HUDEP-2 (cell line): ENCODE measurements at regions not wholly inside any gene's neighbourhood (a gene's known extent, or its start where the extent isn't known, plus 50 kb on each side); places are given as distances from the start of the nearest gene placed in this dataset.
"Not testable (repeated sequence)": the region's sequence is repeated elsewhere in the genome, so short reads cannot be mapped to it uniquely, and the experiment has no call there.

Source experiments
- DNase-seq, 76 experiments: peaks; one replicate each; lab custom pipeline; 2025; ENCODE audit not compliant: unreplicated experiment in 76 of 76; lab: John Stamatoyannopoulos, UW

- no peak for DNase-seq
Measured at GRCh38 chr9:78707080-78707479, 410.2 kb downstream of the PSAT1 start.

- DNase-seq = no peak
Measured at GRCh38 chr9:78707481-78707991, 410.6 kb downstream of the PSAT1 start.

- no peak for DNase-seq
Measured at GRCh38 chr9:78712903-78713613, 416.1 kb downstream of the PSAT1 start.

GRCh38 chr9:78713614-78714405 is 416.9 kb downstream of the PSAT1 start:
- DNase-seq = no peak

- DNase-seq = no peak
Measured at GRCh38 chr9:78714576-78714975, 417.7 kb downstream of the PSAT1 start.

GRCh38 chr9:78719029-78719428 is 422.1 kb downstream of the PSAT1 start:
- DNase-seq = not testable (repeated sequence)

- no peak for DNase-seq
Measured at GRCh38 chr9:78724896-78725295, 428.0 kb downstream of the PSAT1 start.

GRCh38 chr9:78725503-78725902 is 428.6 kb downstream of the PSAT1 start:
- DNase-seq = no peak

- no peak for DNase-seq
Measured at GRCh38 chr9:78745331-78745730, 448.4 kb downstream of the PSAT1 start.

- DNase-seq = no peak
Measured at GRCh38 chr9:78746010-78746409, 449.1 kb downstream of the PSAT1 start.

- DNase-seq = no peak
Measured at GRCh38 chr9:78753039-78753438, 456.1 kb downstream of the PSAT1 start.

- DNase-seq = no peak
Measured at GRCh38 chr9:78756813-78757510, 460.0 kb downstream of the PSAT1 start.

- DNase-seq = no peak
Measured at GRCh38 chr9:78763424-78763823, 466.5 kb downstream of the PSAT1 start.

GRCh38 chr9:78765861-78766260 is 468.9 kb downstream of the PSAT1 start:
- DNase-seq = no peak

GRCh38 chr9:78767490-78767889 is 470.6 kb downstream of the PSAT1 start:
- no peak for DNase-seq

GRCh38 chr9:78769690-78770089 is 472.8 kb downstream of the PSAT1 start:
- no peak for DNase-seq

GRCh38 chr9:78775211-78775610 is 478.3 kb downstream of the PSAT1 start:
- DNase-seq = no peak

GRCh38 chr9:78775696-78776295 is 478.9 kb downstream of the PSAT1 start:
- no peak for DNase-seq

- no peak for DNase-seq
Measured at GRCh38 chr9:78777747-78778146, 480.8 kb downstream of the PSAT1 start.

GRCh38 chr9:78778318-78778717 is 481.4 kb downstream of the PSAT1 start:
- no peak for DNase-seq

- DNase-seq = no peak
Measured at GRCh38 chr9:78778861-78779374, 482.0 kb downstream of the PSAT1 start.
